ENCODE measurements at regions not wholly inside any gene's neighbourhood (a gene's known extent, or its start where the extent isn't known, plus 50 kb on each side); places are given as distances from the start of the nearest gene placed in this dataset.
A peak's percentile ranks its signal among the peaks of the same experiment; 100 is the strongest.

DNA sequence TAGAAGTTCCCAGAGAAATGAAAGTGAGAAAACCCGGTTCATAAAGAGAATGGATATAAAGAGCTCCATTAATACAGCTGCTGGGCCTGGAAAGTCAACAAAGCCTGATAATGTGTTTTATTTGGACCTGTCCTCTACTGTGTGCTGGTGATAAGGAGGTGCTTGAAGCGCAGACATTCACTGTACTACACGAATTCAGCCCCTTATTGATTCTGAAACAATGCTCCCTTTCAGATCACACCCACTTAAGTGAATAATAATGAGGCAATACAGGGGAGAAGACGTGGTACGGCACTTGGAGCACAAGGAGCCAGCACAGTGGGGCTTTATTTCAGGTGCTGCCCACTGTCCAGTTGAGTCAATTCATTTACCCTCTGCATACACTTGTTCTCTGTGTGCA, 260.8 kb downstream of the FGFR2 start:
- Histone ChIP-seq H3K4me3 (ENCODE audit: insufficient read length, low read depth) (no peak overlapping the region), H3K4me1 (ENCODE audit: insufficient read depth, insufficient read length) (peaks cover 9% of the 10 kb centered on the region), H3K36me3 (ENCODE audit: insufficient read depth, insufficient read length, low read length) (no peaks in the 10 kb centered on the region), H3K9me3 (ENCODE audit: insufficient read depth, low read length) (no peaks in the 10 kb centered on the region), H3K27me3 (ENCODE audit: insufficient read depth, insufficient read length) (no peaks in the 10 kb centered on the region), H3K9ac (ENCODE audit: insufficient read length, low read depth) (no peak overlapping the region)
- TF ChIP-seq SUZ12 (IDR thresholded peaks at IDR 0.05; ENCODE audit: extremely low read depth, insufficient read depth, insufficient read length) = no peak
- TF ChIP-seq ZNF274 (IDR thresholded peaks at IDR 0.05; ENCODE audit: low read depth, low read length) = no peak
- TF ChIP-seq YY1 (IDR thresholded peaks at IDR 0.05; ENCODE audit: insufficient read depth, insufficient read length) = no peak
- DNase-seq (ENCODE audit: low read depth, low spot score) = no peak

DNA sequence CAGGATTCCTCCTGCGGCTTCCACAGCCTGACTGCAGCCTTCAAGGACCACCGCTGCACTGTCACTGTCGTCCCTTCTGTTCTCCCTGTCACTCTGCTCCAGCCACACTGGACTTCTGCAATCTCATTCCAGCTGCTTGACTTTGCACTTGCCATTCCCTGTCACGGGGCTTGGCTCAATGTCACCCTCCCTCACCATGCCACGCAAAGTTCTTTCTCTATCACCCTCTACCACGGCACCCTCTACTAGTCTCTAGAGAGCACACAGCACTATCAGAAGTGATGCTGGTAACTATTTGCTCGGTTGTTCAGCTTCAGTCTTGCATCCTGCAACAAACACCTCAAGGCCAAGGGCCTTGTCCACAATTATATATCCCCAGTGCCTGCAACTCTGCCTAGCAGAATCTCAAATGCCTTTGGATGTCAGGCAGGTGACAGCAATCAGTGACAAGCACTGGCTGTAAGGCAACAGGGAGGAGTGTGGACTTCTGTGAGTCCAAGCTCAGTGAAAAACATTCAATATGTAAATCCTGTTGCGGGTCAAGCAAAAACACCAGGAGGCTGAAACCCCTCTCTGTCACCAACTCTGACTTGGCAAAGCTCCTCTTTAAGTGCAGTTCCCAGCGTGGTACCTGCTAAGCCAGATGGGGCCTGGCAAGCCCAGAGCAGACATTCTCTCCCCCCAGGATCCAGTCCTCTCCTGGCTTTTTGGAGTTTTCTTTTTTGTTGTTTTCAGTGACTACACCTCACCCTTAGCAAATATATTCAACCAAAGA, 259.9 kb downstream of the FGFR2 start:
- Histone ChIP-seq H3K36me3 (ENCODE audit: insufficient read depth, insufficient read length, low read length) (no peaks in the 10 kb centered on the region), H3K27me3 (ENCODE audit: insufficient read depth, insufficient read length) (no peaks in the 10 kb centered on the region), H3K9me3 (ENCODE audit: insufficient read depth, low read length) (no peaks in the 10 kb centered on the region), H3K9ac (ENCODE audit: insufficient read length, low read depth) (no peak overlapping the region), H3K4me3 (ENCODE audit: insufficient read length, low read depth) (no peak overlapping the region), H3K4me1 (ENCODE audit: insufficient read depth, insufficient read length) (peaks cover 9% of the 10 kb centered on the region)
- DNase-seq (ENCODE audit: low read depth, low spot score) = no peak
- no peak for TF ChIP-seq ZNF274 (IDR thresholded peaks at IDR 0.05; ENCODE audit: low read depth, low read length)
- no peak for TF ChIP-seq YY1 (IDR thresholded peaks at IDR 0.05; ENCODE audit: insufficient read depth, insufficient read length)
- TF ChIP-seq SUZ12 (IDR thresholded peaks at IDR 0.05; ENCODE audit: extremely low read depth, insufficient read depth, insufficient read length) = no peak

DNA sequence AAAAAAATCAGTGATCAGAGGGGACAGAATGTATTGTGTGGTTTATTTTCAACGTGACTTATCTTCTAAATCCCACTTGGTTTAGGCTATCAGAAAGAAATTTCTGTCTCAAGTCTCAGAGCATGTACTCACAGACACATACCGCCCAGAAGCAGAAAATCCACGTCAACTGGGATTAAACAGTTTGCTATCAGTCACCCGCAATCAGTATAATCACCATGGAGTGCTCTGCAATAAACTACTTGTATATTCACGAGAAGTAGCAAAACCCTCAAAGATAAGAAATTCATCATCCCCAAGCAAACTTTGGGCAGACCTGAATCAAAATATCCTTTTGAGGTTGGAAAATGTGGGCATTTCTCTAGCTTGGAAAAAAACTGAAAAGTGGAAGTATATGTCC, 259.1 kb downstream of the FGFR2 start:
- no peak overlapping the region for H3K9ac ChIP-seq (ENCODE audit: insufficient read length, low read depth)
- no peak for DNase-seq (ENCODE audit: low read depth, low spot score)
- TF ChIP-seq SUZ12 (IDR thresholded peaks at IDR 0.05; ENCODE audit: extremely low read depth, insufficient read depth, insufficient read length) = no peak
- peaks cover 9% of the 10 kb centered on the region for H3K4me1 ChIP-seq (ENCODE audit: insufficient read depth, insufficient read length)
- H3K36me3 ChIP-seq (ENCODE audit: insufficient read depth, insufficient read length, low read length) = no peaks in the 10 kb centered on the region
- no peaks in the 10 kb centered on the region for H3K27me3 ChIP-seq (ENCODE audit: insufficient read depth, insufficient read length)
- H3K4me3 ChIP-seq (ENCODE audit: insufficient read length, low read depth) = no peak overlapping the region
- no peaks in the 10 kb centered on the region for H3K9me3 ChIP-seq (ENCODE audit: insufficient read depth, low read length)

DNA sequence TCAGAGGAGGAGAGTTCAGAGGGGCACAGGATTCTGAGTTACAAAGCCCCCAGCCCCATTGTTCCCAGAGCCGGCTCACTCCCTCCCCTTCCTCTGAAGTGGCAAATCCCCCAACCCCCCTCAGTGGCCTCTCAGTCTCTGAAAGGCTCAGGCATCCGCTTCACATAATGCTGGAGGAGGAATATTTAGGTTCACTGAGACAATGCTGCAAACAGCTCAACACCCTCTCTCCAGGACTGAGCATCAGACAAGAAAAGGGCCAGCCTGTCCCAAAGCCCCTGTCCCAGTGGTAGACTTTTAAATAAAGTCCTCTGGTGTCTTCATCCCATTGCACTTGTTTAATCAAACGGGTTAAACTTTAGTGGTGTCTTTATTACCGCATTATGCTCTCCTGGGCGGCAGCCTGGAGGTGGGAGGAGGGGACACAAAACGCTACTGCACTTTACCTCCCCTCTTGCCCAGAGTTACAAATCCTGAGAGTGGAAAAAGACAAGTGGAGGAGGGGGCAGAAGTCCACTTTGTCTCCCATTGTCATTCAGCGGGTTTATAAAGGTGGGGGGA, 257.9 kb downstream of the FGFR2 start:
- no peak overlapping the region for H3K4me3 ChIP-seq (ENCODE audit: insufficient read length, low read depth)
- no peaks in the 10 kb centered on the region for H3K27me3 ChIP-seq (ENCODE audit: insufficient read depth, insufficient read length)
- peak; percentile 76 for DNase-seq (ENCODE audit: low read depth, low spot score)
- H3K36me3 ChIP-seq (ENCODE audit: insufficient read depth, insufficient read length, low read length) = no peaks in the 10 kb centered on the region
- no peaks in the 10 kb centered on the region for H3K9me3 ChIP-seq (ENCODE audit: insufficient read depth, low read length)
- no peak for TF ChIP-seq YY1 (IDR thresholded peaks at IDR 0.05; ENCODE audit: insufficient read depth, insufficient read length)
- TF ChIP-seq SUZ12 (IDR thresholded peaks at IDR 0.05; ENCODE audit: extremely low read depth, insufficient read depth, insufficient read length) = no peak
- no peak for TF ChIP-seq ZNF274 (IDR thresholded peaks at IDR 0.05; ENCODE audit: low read depth, low read length)
- H3K4me1 ChIP-seq (ENCODE audit: insufficient read depth, insufficient read length) = peaks cover 9% of the 10 kb centered on the region
- no peak overlapping the region for H3K9ac ChIP-seq (ENCODE audit: insufficient read length, low read depth)

DNA sequence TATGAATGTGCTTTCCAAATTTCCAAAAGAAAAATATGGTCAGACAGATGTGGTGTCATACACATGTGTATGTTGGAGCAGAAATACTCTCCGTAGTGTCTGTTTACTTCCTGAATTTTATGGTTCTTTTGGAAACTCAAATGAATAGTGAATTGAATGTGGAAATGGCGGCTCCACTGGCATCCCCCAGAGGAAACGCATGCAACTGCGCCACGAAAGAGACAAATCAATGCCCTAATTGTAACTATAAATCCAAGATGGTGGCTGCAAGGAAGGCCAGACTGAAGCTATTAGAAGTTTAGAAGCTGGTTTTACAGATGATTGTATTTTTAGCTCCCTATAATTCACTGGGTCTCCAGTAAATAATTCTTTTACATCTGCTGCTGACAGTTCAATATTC, 246.7 kb downstream of the FGFR2 start:
- H3K9ac ChIP-seq (ENCODE audit: insufficient read length, low read depth) = no peak overlapping the region
- H3K27me3 ChIP-seq (ENCODE audit: insufficient read depth, insufficient read length) = no peaks in the 10 kb centered on the region
- no peaks in the 10 kb centered on the region; the same call in 1 of the 2 replicates for H3K9me3 ChIP-seq (ENCODE audit: insufficient read depth, low read length)
- H3K4me3 ChIP-seq (ENCODE audit: insufficient read length, low read depth) = no peak overlapping the region
- TF ChIP-seq YY1 (IDR thresholded peaks at IDR 0.05; ENCODE audit: insufficient read depth, insufficient read length) = no peak
- no peak for TF ChIP-seq SUZ12 (IDR thresholded peaks at IDR 0.05; ENCODE audit: extremely low read depth, insufficient read depth, insufficient read length)
- no peak for TF ChIP-seq ZNF274 (IDR thresholded peaks at IDR 0.05; ENCODE audit: low read depth, low read length)
- no peaks in the 10 kb centered on the region for H3K36me3 ChIP-seq (ENCODE audit: insufficient read depth, insufficient read length, low read length)
- DNase-seq (ENCODE audit: low read depth, low spot score) = no peak
- H3K4me1 ChIP-seq (ENCODE audit: insufficient read depth, insufficient read length) = no peaks in the 10 kb centered on the region

DNA sequence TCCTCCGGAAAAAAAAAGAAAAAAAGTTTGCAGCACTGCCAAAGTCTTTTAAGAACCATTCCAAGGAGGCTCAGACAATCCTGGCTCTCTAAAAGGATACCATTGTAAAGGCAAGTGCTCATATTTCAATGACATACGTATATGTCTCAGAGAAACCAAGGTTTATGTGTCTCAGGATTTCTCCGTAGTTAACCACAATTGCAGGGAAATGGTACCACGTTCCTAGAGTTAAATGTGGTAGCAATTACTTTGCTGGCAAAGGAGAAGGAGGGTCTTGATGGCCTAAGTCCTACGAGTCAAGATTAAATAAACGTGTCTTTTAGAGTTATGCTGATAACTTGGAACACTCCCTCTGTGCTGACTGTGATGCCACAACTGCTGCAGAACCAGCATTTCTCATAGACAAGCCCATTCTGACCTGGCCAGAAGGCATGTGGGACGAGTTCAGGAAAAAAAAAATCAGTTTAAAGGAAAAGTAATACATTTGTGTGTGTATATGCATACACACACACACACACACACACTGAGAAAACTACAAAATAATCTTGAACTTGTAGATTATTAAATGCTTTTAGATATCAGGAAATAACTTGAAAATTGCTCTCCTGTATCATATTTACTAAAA, 245.9 kb downstream of the FGFR2 start:
- Histone ChIP-seq H3K4me3 (ENCODE audit: insufficient read length, low read depth) (no peak overlapping the region), H3K27me3 (ENCODE audit: insufficient read depth, insufficient read length) (no peaks in the 10 kb centered on the region), H3K36me3 (ENCODE audit: insufficient read depth, insufficient read length, low read length) (no peaks in the 10 kb centered on the region), H3K4me1 (ENCODE audit: insufficient read depth, insufficient read length) (no peaks in the 10 kb centered on the region), H3K9me3 (ENCODE audit: insufficient read depth, low read length) (no peaks in the 10 kb centered on the region; the same call in 1 of the 2 replicates), H3K9ac (ENCODE audit: insufficient read length, low read depth) (no peak overlapping the region)
- DNase-seq (ENCODE audit: low read depth, low spot score) = no peak
- TF ChIP-seq ZNF274 (IDR thresholded peaks at IDR 0.05; ENCODE audit: low read depth, low read length) (no peak), SUZ12 (IDR thresholded peaks at IDR 0.05; ENCODE audit: extremely low read depth, insufficient read depth, insufficient read length) (no peak), YY1 (IDR thresholded peaks at IDR 0.05; ENCODE audit: insufficient read depth, insufficient read length) (no peak)

DNA sequence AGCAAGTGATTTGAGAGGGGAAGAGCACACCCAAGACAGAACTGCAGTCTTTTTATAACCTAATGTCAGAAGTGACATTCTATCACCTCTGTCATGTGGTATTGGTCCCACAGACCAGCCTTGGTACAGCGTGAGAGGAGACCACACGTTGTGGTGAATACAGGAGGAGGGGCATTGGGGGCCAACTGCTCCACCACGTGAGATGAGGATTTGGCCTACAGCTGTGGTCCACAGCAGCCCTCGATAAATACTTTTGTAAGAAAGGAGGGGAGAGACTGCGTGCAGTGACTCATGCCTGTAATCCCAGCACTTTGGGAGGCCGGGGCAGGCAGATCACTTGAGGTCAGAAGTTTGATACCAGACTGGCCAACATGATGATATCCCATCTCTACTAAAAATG, 243.1 kb downstream of the FGFR2 start:
- no peak for DNase-seq (ENCODE audit: low read depth, low spot score)
- no peak overlapping the region for H3K9ac ChIP-seq (ENCODE audit: insufficient read length, low read depth)
- H3K4me3 ChIP-seq (ENCODE audit: insufficient read length, low read depth) = no peak overlapping the region
- no peaks in the 10 kb centered on the region for H3K27me3 ChIP-seq (ENCODE audit: insufficient read depth, insufficient read length)
- no peaks in the 10 kb centered on the region for H3K36me3 ChIP-seq (ENCODE audit: insufficient read depth, insufficient read length, low read length)
- no peak for TF ChIP-seq SUZ12 (IDR thresholded peaks at IDR 0.05; ENCODE audit: extremely low read depth, insufficient read depth, insufficient read length)
- TF ChIP-seq ZNF274 (IDR thresholded peaks at IDR 0.05; ENCODE audit: low read depth, low read length) = no peak
- no peak for TF ChIP-seq YY1 (IDR thresholded peaks at IDR 0.05; ENCODE audit: insufficient read depth, insufficient read length)
- no peaks in the 10 kb centered on the region; the same call in 1 of the 2 replicates for H3K9me3 ChIP-seq (ENCODE audit: insufficient read depth, low read length)
- no peaks in the 10 kb centered on the region for H3K4me1 ChIP-seq (ENCODE audit: insufficient read depth, insufficient read length)
